ENCODE measurements at regions not wholly inside any gene's neighbourhood (a gene's known extent, or its start where the extent isn't known, plus 50 kb on each side); places are given as distances from the start of the nearest gene placed in this dataset.
"Not testable (repeated sequence)": the region's sequence is repeated elsewhere in the genome, so short reads cannot be mapped to it uniquely, and the experiment has no call there.

DNA sequence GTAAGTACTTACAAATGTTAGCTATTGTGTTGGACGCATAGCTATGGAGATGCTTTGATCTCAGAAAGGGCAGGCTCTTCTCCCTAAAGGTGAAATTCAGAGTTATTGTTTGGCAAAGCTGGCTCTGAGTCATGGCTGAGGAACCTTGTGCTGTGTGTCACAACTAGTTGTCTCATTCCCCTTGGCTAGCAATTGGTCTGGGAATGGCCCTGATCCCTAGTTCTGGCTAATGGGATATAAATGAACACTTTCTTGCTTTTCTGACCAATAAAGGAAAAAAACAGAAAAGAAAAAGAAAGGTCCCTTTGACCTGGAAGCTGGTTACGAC, 210.6 kb downstream of the MAP2K4 start:
- Histone ChIP-seq H3K18ac (ENCODE audit: low read depth in 1 of 2, low read length in 2 of 2) (no peak overlapping the region), H3K14ac (ENCODE audit: low read length in 2 of 2) (no peak overlapping the region), H2BK12ac (ENCODE audit: low read length in 2 of 2) (no peak overlapping the region), H2AK5ac (ENCODE audit: low read length, severe bottlenecking) (no peak overlapping the region), H2AFZ (ENCODE audit: low read depth, low read length) (no peak overlapping the region), H4K91ac (ENCODE audit: low read length) (no peak overlapping the region), H3K36me3 (ENCODE audit: control insufficient read depth in 1 of 2, insufficient read depth in 2 of 2, low read depth in 1 of 2, low read length in 2 of 2) (no peaks in the 10 kb centered on the region), H2BK15ac (ENCODE audit: low read depth, poor library complexity, severe bottlenecking) (no peak overlapping the region), H3K4me3 (ENCODE audit: insufficient read depth in 1 of 2, low read depth in 1 of 2, low read length in 2 of 2) (no peak overlapping the region), H3K9me3 (ENCODE audit: control insufficient read depth, low read length) (no peaks in the 10 kb centered on the region), H3K27ac (ENCODE audit: low read length, poor library complexity, severe bottlenecking) (no peak overlapping the region), H3K23ac (ENCODE audit: low read length in 2 of 2) (no peak overlapping the region), H4K8ac (ENCODE audit: low read length) (no peak overlapping the region), H3K4me2 (ENCODE audit: low read length, poor library complexity, severe bottlenecking) (no peak overlapping the region), H3K4ac (ENCODE audit: low read depth in 1 of 2, low read length in 2 of 2) (no peak overlapping the region), H2BK5ac (ENCODE audit: low read depth, low read length, poor library complexity, severe bottlenecking) (no peak overlapping the region), H3K4me1 (ENCODE audit: control insufficient read depth, insufficient read depth, low read depth, low read length) (no peaks in the 10 kb centered on the region), H2BK120ac (ENCODE audit: low read depth, low read length) (no peak overlapping the region), H3K79me1 (replicated peaks; ENCODE audit: low read length, poor library complexity, severe bottlenecking) (no peaks in the 10 kb centered on the region), H3K9ac (ENCODE audit: low read length) (no peak overlapping the region), H3K27me3 (ENCODE audit: control insufficient read depth in 1 of 2, insufficient read depth in 1 of 2, low read length in 2 of 2) (no peaks in the 10 kb centered on the region)
- peak; percentile 1 for DNase-seq
- 82% methylated on average over 2 of the region's 2 CpGs for WGBS

DNA sequence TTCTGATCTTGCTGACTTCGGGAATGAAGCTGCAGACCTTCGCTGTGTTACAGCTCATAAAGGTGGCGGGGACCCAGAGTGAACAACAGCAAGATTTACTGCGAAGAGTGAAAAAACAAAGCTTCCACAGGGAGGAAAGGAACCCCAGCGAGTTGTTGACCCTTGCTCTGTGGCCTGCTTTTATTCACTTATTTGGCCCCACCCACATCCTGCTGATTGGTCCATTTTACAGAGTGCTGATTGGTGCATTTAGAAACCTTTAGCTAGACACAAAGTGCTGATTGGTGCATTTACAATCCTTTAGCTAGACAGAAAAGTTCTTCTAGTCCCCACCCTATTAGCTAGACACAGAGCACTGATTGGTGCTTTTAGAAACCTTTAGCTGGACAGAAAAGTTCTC, 218.3 kb downstream of the MAP2K4 start:
- H3K36me3 ChIP-seq (ENCODE audit: control insufficient read depth in 1 of 2, insufficient read depth in 2 of 2, low read depth in 1 of 2, low read length in 2 of 2); H4K8ac ChIP-seq (ENCODE audit: low read length); H3K18ac ChIP-seq (ENCODE audit: low read depth in 1 of 2, low read length in 2 of 2); H3K14ac ChIP-seq (ENCODE audit: low read length in 2 of 2); H3K9ac ChIP-seq (ENCODE audit: low read length); H3K4me2 ChIP-seq (ENCODE audit: low read length, poor library complexity, severe bottlenecking); H2AFZ ChIP-seq (ENCODE audit: low read depth, low read length); H3K4ac ChIP-seq (ENCODE audit: low read depth in 1 of 2, low read length in 2 of 2); H4K91ac ChIP-seq (ENCODE audit: low read length); H3K23ac ChIP-seq (ENCODE audit: low read length in 2 of 2); H2BK12ac ChIP-seq (ENCODE audit: low read length in 2 of 2); H2BK5ac ChIP-seq (ENCODE audit: low read depth, low read length, poor library complexity, severe bottlenecking); H3K4me1 ChIP-seq (ENCODE audit: control insufficient read depth, insufficient read depth, low read depth, low read length); H3K4me3 ChIP-seq (ENCODE audit: insufficient read depth in 1 of 2, low read depth in 1 of 2, low read length in 2 of 2); H2BK120ac ChIP-seq (ENCODE audit: low read depth, low read length); H3K9me3 ChIP-seq (ENCODE audit: control insufficient read depth, low read length); H3K79me1 ChIP-seq (replicated peaks; ENCODE audit: low read length, poor library complexity, severe bottlenecking); H2AK5ac ChIP-seq (ENCODE audit: low read length, severe bottlenecking); H2BK15ac ChIP-seq (ENCODE audit: low read depth, poor library complexity, severe bottlenecking); DNase-seq; H3K27ac ChIP-seq (ENCODE audit: low read length, poor library complexity, severe bottlenecking); H3K27me3 ChIP-seq (ENCODE audit: control insufficient read depth in 1 of 2, insufficient read depth in 1 of 2, low read length in 2 of 2): not testable (repeated sequence)
- WGBS, result 84% methylated on average over 4 of the region's 5 CpGs

DNA sequence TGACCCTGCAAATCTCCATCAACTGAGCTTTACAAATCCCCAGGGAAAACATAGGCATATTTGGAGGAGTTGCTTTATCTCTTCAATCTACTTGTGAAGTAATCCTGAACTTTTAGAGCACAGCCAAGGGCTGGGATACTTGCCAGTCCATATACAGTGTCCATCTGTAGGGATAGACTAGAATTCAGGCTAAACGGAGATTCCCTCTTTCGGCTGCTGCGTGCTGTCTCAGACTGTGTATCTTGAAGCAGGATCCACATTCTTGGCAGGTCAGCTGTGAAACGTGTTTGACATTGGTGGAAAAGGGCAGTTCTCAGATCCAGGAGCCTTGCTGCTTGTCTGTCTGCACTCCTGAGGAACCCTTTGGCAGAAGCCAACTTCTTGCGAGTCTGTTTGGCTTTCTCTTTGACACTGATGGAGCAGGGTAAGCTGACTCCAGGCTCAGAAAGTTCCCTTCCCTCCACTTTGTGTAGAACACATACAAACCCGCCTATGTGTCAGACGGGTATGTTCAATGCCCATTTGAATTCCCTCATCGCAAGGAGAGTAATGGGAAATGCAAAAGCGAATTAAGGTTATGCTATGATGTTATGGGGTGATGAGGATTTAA, 221.8 kb downstream of the MAP2K4 start:
- H3K23ac ChIP-seq (ENCODE audit: low read length in 2 of 2), result no peak overlapping the region
- no peaks in the 10 kb centered on the region for H3K4me1 ChIP-seq (ENCODE audit: control insufficient read depth, insufficient read depth, low read depth, low read length)
- no peak overlapping the region for H4K8ac ChIP-seq (ENCODE audit: low read length)
- H3K14ac ChIP-seq (ENCODE audit: low read length in 2 of 2), result no peak overlapping the region
- H2BK120ac ChIP-seq (ENCODE audit: low read depth, low read length), result no peak overlapping the region
- DNase-seq, result no peak
- H2BK12ac ChIP-seq (ENCODE audit: low read length in 2 of 2), result no peak overlapping the region
- no peak overlapping the region for H3K27ac ChIP-seq (ENCODE audit: low read length, poor library complexity, severe bottlenecking)
- no peak overlapping the region for H3K4me2 ChIP-seq (ENCODE audit: low read length, poor library complexity, severe bottlenecking)
- no peak overlapping the region for H3K9ac ChIP-seq (ENCODE audit: low read length)
- no peaks in the 10 kb centered on the region for H3K79me1 ChIP-seq (replicated peaks; ENCODE audit: low read length, poor library complexity, severe bottlenecking)
- H3K4ac ChIP-seq (ENCODE audit: low read depth in 1 of 2, low read length in 2 of 2), result no peak overlapping the region
- H3K9me3 ChIP-seq (ENCODE audit: control insufficient read depth, low read length), result no peaks in the 10 kb centered on the region
- H2AFZ ChIP-seq (ENCODE audit: low read depth, low read length), result no peak overlapping the region
- WGBS, result 81% methylated on average over 9 of the region's 9 CpGs
- peaks cover 0 to 8% of the 10 kb centered on the region in 2 experiments for H3K27me3 ChIP-seq (ENCODE audit: control insufficient read depth in 1 of 2, insufficient read depth in 1 of 2, low read length in 2 of 2)
- no peaks in the 10 kb centered on the region for H3K36me3 ChIP-seq (ENCODE audit: control insufficient read depth in 1 of 2, insufficient read depth in 2 of 2, low read depth in 1 of 2, low read length in 2 of 2)
- no peak overlapping the region for H2BK5ac ChIP-seq (ENCODE audit: low read depth, low read length, poor library complexity, severe bottlenecking)
- H2BK15ac ChIP-seq (ENCODE audit: low read depth, poor library complexity, severe bottlenecking), result no peak overlapping the region
- no peak overlapping the region for H4K91ac ChIP-seq (ENCODE audit: low read length)
- H3K18ac ChIP-seq (ENCODE audit: low read depth in 1 of 2, low read length in 2 of 2), result no peak overlapping the region
- no peak overlapping the region for H2AK5ac ChIP-seq (ENCODE audit: low read length, severe bottlenecking)
- H3K4me3 ChIP-seq (ENCODE audit: insufficient read depth in 1 of 2, low read depth in 1 of 2, low read length in 2 of 2), result no peak overlapping the region

DNA sequence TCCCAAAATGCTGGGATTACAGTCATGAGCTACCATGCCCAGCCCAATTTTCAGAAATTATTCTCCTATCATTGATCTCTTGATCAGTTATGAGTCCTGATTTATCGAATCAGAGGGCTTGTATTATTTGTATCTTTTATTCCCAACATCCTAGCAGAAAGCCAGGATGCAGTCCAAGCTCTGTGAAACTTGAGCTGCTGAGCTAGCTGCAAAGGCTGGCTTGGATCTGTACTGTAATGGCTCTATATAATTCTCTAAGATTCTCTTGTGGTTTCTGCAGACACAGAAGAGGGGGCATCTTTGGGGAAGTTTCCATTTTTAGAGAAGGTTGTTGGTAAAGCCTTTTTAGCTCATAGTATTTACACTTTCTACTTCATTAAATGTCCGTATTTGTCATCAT, 227.1 kb downstream of the MAP2K4 start:
- no peak overlapping the region for H2AK5ac ChIP-seq (ENCODE audit: low read length, severe bottlenecking)
- H4K91ac ChIP-seq (ENCODE audit: low read length), result no peak overlapping the region
- no peak overlapping the region for H2BK12ac ChIP-seq (ENCODE audit: low read length in 2 of 2)
- H3K18ac ChIP-seq (ENCODE audit: low read depth in 1 of 2, low read length in 2 of 2), result no peak overlapping the region
- no peak overlapping the region for H2BK120ac ChIP-seq (ENCODE audit: low read depth, low read length)
- H3K4me1 ChIP-seq (ENCODE audit: control insufficient read depth, insufficient read depth, low read depth, low read length), result no peaks in the 10 kb centered on the region
- H3K36me3 ChIP-seq (ENCODE audit: control insufficient read depth in 1 of 2, insufficient read depth in 2 of 2, low read depth in 1 of 2, low read length in 2 of 2), result no peaks in the 10 kb centered on the region
- no peak overlapping the region for H3K4me2 ChIP-seq (ENCODE audit: low read length, poor library complexity, severe bottlenecking)
- no peak overlapping the region for H3K4me3 ChIP-seq (ENCODE audit: insufficient read depth in 1 of 2, low read depth in 1 of 2, low read length in 2 of 2)
- H3K27ac ChIP-seq (ENCODE audit: low read length, poor library complexity, severe bottlenecking), result no peak overlapping the region
- no peaks in the 10 kb centered on the region for H3K9me3 ChIP-seq (ENCODE audit: control insufficient read depth, low read length)
- H3K27me3 ChIP-seq (ENCODE audit: control insufficient read depth in 1 of 2, insufficient read depth in 1 of 2, low read length in 2 of 2), result no peaks in the 10 kb centered on the region
- H4K8ac ChIP-seq (ENCODE audit: low read length), result no peak overlapping the region
- no peak overlapping the region for H3K4ac ChIP-seq (ENCODE audit: low read depth in 1 of 2, low read length in 2 of 2)
- 100% methylated on average over 1 of the region's 2 CpGs for WGBS
- H2AFZ ChIP-seq (ENCODE audit: low read depth, low read length), result no peak overlapping the region
- H2BK5ac ChIP-seq (ENCODE audit: low read depth, low read length, poor library complexity, severe bottlenecking), result no peak overlapping the region
- no peak for DNase-seq
- H3K23ac ChIP-seq (ENCODE audit: low read length in 2 of 2), result no peak overlapping the region
- H3K9ac ChIP-seq (ENCODE audit: low read length), result no peak overlapping the region
- no peaks in the 10 kb centered on the region for H3K79me1 ChIP-seq (replicated peaks; ENCODE audit: low read length, poor library complexity, severe bottlenecking)
- no peak overlapping the region for H3K14ac ChIP-seq (ENCODE audit: low read length in 2 of 2)
- no peak overlapping the region for H2BK15ac ChIP-seq (ENCODE audit: low read depth, poor library complexity, severe bottlenecking)
